ENCODE measurements at regions not wholly inside any gene's neighbourhood (a gene's known extent, or its start where the extent isn't known, plus 50 kb on each side); places are given as distances from the start of the nearest gene placed in this dataset.
"Not testable (repeated sequence)": the region's sequence is repeated elsewhere in the genome, so short reads cannot be mapped to it uniquely, and the experiment has no call there.

DNA sequence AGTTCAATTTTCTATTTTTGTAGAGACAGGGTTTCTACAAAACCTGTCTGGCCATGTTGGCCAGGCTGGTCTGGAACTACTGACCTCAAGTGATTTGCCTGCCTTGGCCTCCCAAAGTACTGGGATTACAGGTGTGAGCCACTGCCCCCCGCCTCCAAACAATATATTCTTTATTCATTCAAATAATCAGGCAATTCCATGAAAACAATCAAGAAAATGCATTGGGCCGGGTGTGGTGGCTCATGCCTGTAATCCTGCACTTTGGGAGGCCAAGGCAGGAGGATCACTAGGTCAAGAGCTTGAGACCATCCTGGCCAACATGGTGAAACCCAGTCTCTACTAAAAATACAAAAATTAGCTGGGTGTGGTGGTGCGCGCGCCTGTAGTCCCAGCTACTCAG, 69.9 kb upstream of the ZNF217 start:
- TF ChIP-seq EZH2 (IDR thresholded peaks at IDR 0.05); POLR2AphosphoS5 (IDR thresholded peaks at IDR 0.05; ENCODE audit: borderline replicate concordance, low read depth, low read length); FOXP2 (optimal IDR thresholded peaks at IDR 0.05; ENCODE audit: control extremely low read depth, extremely low read length, insufficient read depth): not testable (repeated sequence)

All from SK-N-MC (cell line).